Suprapubic skin (tissue), 4 donors: ENCODE measurements at regions not wholly inside any gene's neighbourhood (a gene's known extent, or its start where the extent isn't known, plus 50 kb on each side); places are given as distances from the start of the nearest gene placed in this dataset.

Source experiments
- DNase-seq, 2 donors: peaks; one replicate each; pipeline ENCODE4 v3.0.0-alpha.2; 2019; ENCODE audit warnings: low spot score in 2 of 2
- H3K27ac ChIP-seq: fragments of 200-600 bp; sonication (generic); one replicate; pipeline ENCODE4 v1.5.1; 2019
- H3K27me3 ChIP-seq: fragments of 200-600 bp; sonication (generic); one replicate; pipeline ENCODE4 v1.5.1; 2019
- H3K36me3 ChIP-seq: fragments of 200-600 bp; sonication (generic); one replicate; pipeline ENCODE4 v1.5.1; 2019
- H3K4me1 ChIP-seq: fragments of 200-600 bp; sonication (generic); one replicate; pipeline ENCODE4 v1.5.1; 2019
- H3K4me3 ChIP-seq: fragments of 200-600 bp; sonication (generic); one replicate; pipeline ENCODE4 v1.5.1; 2019; ENCODE audit warnings: mild to moderate bottlenecking
- H3K9me3 ChIP-seq: fragments of 200-600 bp; sonication (generic); one replicate; pipeline ENCODE4 v1.5.1; 2019
- EP300 ChIP-seq: sonication (generic); formaldehyde crosslinking; IDR thresholded peaks from one replicate; pipeline ENCODE4 v1.6.1; 2017; ENCODE audit warnings: antibody characterized with exemption
- POLR2A ChIP-seq, 2 donors: fragments of 450-650 bp; IDR thresholded peaks; one replicate each; pipeline ENCODE4 v1.6.1; 2017; ENCODE audit warnings: antibody characterized with exemption in 2 of 2, mild to moderate bottlenecking in 2 of 2, moderate library complexity in 2 of 2
- POLR2AphosphoS5 ChIP-seq, 3 donors: sonication (generic); formaldehyde crosslinking; IDR thresholded peaks; one replicate each; pipeline ENCODE4 v1.6.1; 2017; ENCODE audit warnings: antibody characterized with exemption in 3 of 3
- WGBS: methylation state at CpG from one replicate; pipeline ENCODE4 v1.1.5; 2018; 5-methylcytosine and 5-hydroxymethylcytosine counted together
- TF ChIP-seq, protein P1 (sequence below), 2 donors: fragments of 200-600 bp in 1 of 2; fragments of 450-650 bp in 1 of 2; sonication (generic) in 1 of 2; IDR thresholded peaks; one replicate each; pipeline ENCODE4 v1.5.1; 2016 to 2019; ENCODE audit warnings: antibody characterized with exemption in 2 of 2, mild to moderate bottlenecking in 1 of 2, moderate library complexity in 1 of 2

DNA sequence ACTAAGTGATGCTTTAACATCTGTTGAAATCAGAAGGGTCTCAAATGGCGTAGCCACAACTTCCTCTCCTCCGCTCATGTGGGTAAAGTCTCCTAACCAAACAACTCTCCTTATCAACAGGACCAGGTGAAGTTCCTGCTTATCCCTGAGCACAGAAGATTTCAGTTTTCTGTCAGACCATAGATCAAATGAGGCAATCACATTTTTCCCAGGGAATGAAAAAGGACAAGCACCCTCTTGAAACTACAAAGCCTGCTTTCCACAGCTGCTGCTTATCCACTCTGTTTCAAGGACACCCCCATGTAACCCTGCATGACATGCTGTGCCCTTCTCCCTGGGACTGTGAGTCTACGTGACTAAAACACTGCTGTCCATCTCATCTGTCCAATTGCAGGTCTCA lies 788.3 kb upstream of the SLITRK5 start:
- no peak for DNase-seq
- Histone ChIP-seq H3K27me3 (no peaks in the 10 kb centered on the region), H3K9me3 (no peaks in the 10 kb centered on the region), H3K36me3 (no peaks in the 10 kb centered on the region), H3K4me1 (no peaks in the 10 kb centered on the region), H3K4me3 (no peak overlapping the region), H3K27ac (no peak overlapping the region)
- WGBS, result 76% methylated on average over 3 of the region's 3 CpGs
- TF ChIP-seq POLR2AphosphoS5 (IDR thresholded peaks at IDR 0.05), result no peak

DNA sequence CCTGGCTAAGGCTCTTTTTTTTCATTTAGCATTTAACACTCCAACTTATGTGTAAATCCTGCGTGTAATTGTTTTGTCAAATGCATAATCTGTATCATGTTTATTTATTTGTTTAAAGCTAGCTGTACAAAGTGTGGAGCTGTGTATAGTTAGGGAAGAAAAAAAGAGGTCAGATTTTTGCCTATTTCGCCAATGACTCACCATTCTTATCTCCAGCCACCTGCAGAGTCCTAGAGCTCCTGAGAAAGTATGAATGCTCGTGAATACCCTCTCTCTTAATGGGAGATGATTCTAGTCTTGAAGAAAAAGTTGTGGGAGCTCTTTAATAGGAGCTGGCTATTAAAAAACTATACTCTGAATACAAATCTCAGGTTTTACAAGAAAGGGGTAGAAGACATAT lies 778.8 kb upstream of the SLITRK5 start:
- no peak for DNase-seq
- H3K9me3 ChIP-seq, result no peaks in the 10 kb centered on the region
- H3K4me1 ChIP-seq, result no peaks in the 10 kb centered on the region
- H3K36me3 ChIP-seq, result no peaks in the 10 kb centered on the region
- H3K27me3 ChIP-seq, result no peaks in the 10 kb centered on the region
- TF ChIP-seq EP300 (no peak), POLR2A (IDR thresholded peaks at IDR 0.05) (no peak), POLR2AphosphoS5 (IDR thresholded peaks at IDR 0.05) (no peak)
- TF ChIP-seq, protein P1, sequence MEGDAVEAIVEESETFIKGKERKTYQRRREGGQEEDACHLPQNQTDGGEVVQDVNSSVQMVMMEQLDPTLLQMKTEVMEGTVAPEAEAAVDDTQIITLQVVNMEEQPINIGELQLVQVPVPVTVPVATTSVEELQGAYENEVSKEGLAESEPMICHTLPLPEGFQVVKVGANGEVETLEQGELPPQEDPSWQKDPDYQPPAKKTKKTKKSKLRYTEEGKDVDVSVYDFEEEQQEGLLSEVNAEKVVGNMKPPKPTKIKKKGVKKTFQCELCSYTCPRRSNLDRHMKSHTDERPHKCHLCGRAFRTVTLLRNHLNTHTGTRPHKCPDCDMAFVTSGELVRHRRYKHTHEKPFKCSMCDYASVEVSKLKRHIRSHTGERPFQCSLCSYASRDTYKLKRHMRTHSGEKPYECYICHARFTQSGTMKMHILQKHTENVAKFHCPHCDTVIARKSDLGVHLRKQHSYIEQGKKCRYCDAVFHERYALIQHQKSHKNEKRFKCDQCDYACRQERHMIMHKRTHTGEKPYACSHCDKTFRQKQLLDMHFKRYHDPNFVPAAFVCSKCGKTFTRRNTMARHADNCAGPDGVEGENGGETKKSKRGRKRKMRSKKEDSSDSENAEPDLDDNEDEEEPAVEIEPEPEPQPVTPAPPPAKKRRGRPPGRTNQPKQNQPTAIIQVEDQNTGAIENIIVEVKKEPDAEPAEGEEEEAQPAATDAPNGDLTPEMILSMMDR (IDR thresholded peaks at IDR 0.05), result no peak
- no peak overlapping the region for H3K27ac ChIP-seq
- H3K4me3 ChIP-seq, result no peak overlapping the region
- 86% methylated on average over 3 of the region's 3 CpGs for WGBS

DNA sequence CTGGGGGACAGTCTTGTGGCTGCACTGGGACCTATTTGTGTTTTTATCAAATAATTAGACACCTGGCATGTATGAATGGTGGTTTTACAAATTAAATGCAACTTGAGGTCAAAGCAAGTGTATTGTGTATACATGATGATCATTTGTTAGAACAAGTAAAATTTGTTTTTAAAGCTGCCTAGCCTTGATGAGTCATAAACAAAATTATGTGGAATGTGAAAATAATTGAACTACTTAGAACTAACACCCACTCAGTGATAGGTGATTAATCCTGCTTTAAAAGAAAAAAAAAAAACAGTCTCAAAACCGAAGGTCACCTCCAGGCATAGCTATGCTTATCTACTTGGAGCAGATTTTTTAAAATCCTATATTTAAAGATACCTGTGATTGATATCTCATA lies 770.3 kb upstream of the SLITRK5 start:
- WGBS, result 32% methylated on average over 1 of the region's 1 CpG
- no peaks in the 10 kb centered on the region for H3K27me3 ChIP-seq
- TF ChIP-seq POLR2A (IDR thresholded peaks at IDR 0.05) (no peak), EP300 (no peak), POLR2AphosphoS5 (IDR thresholded peaks at IDR 0.05) (no peak)
- TF ChIP-seq, protein P1 (IDR thresholded peaks at IDR 0.05), result no peak
- H3K4me1 ChIP-seq, result no peaks in the 10 kb centered on the region
- no peak for DNase-seq
- no peak overlapping the region for H3K4me3 ChIP-seq
- H3K27ac ChIP-seq, result no peak overlapping the region
- no peaks in the 10 kb centered on the region for H3K36me3 ChIP-seq
- no peaks in the 10 kb centered on the region for H3K9me3 ChIP-seq

DNA sequence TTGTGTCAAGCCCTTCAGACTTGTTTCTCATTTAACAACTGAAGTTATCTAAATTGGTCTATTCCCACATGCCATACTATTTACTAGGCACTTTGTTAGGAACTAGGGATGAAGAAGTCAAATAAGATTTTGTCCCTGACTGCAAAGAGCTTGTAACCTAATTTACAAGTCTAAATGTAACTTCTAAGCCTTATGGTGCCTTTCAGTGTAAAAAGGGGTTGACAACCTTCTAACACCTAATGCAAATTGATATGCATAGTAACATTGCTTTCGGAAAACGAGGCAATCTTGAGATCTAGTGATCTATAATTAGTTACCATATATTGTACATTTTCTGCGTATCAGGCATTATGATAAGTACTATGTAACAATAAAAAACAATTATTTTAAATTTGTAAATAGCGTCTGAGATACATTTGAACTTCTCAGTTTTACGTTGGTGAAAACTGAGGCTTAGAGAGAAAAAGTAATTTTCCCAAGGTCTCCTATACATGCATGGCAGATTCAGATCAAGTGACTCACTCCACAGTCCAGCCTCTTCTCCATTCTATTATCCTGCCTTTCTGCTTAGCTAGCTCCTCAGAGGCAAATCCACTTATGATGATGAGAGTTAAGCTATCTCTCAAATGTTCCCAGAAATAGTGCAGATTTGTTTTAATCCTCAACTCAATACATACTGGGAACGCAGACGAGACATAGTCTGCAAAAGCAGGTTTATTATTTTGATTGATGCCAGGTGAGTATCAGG lies 764.9 kb upstream of the SLITRK5 start:
- Histone ChIP-seq H3K4me1 (no peaks in the 10 kb centered on the region), H3K36me3 (no peaks in the 10 kb centered on the region), H3K27me3 (no peaks in the 10 kb centered on the region), H3K4me3 (no peak overlapping the region), H3K9me3 (no peaks in the 10 kb centered on the region), H3K27ac (no peak overlapping the region)
- TF ChIP-seq POLR2A (IDR thresholded peaks at IDR 0.05) (no peak), EP300 (no peak), POLR2AphosphoS5 (IDR thresholded peaks at IDR 0.05) (no peak)
- TF ChIP-seq, protein P1 (IDR thresholded peaks at IDR 0.05), result no peak
- DNase-seq, result no peak
- WGBS, result 87% methylated on average over 7 of the region's 7 CpGs

DNA sequence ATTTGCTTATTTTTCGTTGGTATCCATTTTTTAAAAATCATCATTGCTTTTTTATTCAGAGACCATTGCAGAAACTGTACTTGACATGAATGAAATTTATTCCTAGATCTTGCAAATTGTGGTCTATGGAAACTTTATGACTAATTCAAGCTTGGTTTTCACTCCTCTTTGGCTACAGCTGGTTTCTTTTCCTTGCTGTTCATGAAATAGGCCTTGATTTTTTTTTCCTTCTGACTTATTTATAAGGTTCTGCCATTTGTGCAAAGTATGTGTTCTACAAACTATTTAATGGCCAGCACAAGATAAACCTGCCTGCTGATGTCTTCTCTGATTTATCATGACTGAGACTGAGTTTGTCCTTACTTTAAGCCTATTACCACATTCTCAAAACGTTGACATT lies 764.0 kb upstream of the SLITRK5 start:
- WGBS, result 45% methylated on average over 2 of the region's 2 CpGs
- H3K36me3 ChIP-seq, result no peaks in the 10 kb centered on the region
- no peak for DNase-seq
- no peak overlapping the region for H3K4me3 ChIP-seq
- no peaks in the 10 kb centered on the region for H3K27me3 ChIP-seq
- H3K9me3 ChIP-seq, result no peaks in the 10 kb centered on the region
- no peak overlapping the region for H3K27ac ChIP-seq
- TF ChIP-seq POLR2AphosphoS5 (IDR thresholded peaks at IDR 0.05), result no peak
- TF ChIP-seq, protein P1 (IDR thresholded peaks at IDR 0.05), result no peak
- no peak for TF ChIP-seq POLR2A (IDR thresholded peaks at IDR 0.05)
- no peak for TF ChIP-seq EP300
- no peaks in the 10 kb centered on the region for H3K4me1 ChIP-seq

DNA sequence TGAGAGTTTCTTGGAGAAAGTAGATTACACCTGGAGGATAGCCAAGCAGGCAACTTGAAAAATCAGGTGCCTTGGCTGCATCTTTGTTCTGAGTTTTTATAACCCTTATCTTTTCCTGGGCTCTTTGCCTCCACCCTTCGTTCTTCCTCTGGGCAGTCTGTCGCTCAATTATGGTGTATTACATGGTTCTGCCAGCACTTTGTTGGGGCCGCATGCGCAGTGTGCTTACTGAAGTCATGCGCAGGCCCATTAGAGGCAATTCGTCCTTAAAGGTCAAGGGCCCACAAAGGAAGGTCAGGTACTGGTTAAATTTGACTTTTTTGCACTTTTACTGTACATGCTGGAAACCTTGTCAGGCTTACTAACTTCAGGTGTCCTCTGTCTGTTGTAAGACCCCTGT lies 761.9 kb upstream of the SLITRK5 start:
- Histone ChIP-seq H3K27ac (no peak overlapping the region), H3K4me3 (no peak overlapping the region), H3K4me1 (no peaks in the 10 kb centered on the region), H3K27me3 (no peaks in the 10 kb centered on the region), H3K36me3 (no peaks in the 10 kb centered on the region), H3K9me3 (no peaks in the 10 kb centered on the region)
- WGBS, result 61% methylated on average over 6 of the region's 6 CpGs
- DNase-seq, result no peak
- TF ChIP-seq POLR2AphosphoS5 (IDR thresholded peaks at IDR 0.05), result no peak
- TF ChIP-seq EP300, result no peak
- no peak for TF ChIP-seq POLR2A (IDR thresholded peaks at IDR 0.05)
- TF ChIP-seq, protein P1 (IDR thresholded peaks at IDR 0.05), result no peak
